ENCODE measurements at regions not wholly inside any gene's neighbourhood (a gene's known extent, or its start where the extent isn't known, plus 50 kb on each side); places are given as distances from the start of the nearest gene placed in this dataset.

DNA sequence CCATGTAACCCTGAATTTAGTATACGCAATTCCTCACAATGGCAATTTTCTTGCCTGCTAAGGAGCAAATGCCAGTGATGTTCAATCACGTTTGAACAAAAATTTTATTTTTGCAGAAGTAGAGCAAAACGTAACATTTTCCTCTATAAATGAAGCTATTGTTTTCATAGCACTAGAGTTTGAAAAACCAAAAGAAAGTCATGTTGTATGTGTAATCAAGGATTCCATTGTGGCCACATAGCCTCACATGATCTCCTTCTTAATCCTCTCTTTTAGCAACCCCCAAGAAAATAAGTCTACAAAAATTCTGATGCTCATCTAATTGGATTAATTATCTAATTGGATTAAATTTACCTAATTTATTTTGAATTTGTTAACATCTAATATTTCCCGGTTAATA is 1217.4 kb upstream of the FLRT2 start:
- intact Hi-C loops (cut with micrococcal nuclease), result no loop called here
- no peak overlapping the region for H3K27ac Mint-ChIP-seq

DNA sequence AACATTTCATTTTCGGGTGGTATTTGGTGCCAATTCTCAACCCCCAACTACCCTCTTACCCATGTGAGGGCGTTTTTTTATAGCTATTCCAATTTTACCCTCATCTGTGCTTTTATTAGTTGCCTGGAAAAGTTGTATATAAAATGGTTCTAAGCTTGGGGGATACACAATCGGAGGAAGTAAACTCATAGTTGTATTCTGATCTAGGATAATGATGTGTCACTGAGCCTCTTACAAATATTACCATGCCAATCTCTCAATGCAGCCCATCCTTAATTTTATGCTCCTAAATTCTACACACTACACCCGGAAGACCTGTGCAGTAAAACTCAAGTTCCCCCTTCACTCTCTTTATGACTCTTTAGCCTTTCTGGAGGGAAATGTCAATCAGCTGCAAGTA is 1206.5 kb upstream of the FLRT2 start:
- intact Hi-C loops (cut with micrococcal nuclease), result no loop called here
- TF ChIP-seq, protein P1, sequence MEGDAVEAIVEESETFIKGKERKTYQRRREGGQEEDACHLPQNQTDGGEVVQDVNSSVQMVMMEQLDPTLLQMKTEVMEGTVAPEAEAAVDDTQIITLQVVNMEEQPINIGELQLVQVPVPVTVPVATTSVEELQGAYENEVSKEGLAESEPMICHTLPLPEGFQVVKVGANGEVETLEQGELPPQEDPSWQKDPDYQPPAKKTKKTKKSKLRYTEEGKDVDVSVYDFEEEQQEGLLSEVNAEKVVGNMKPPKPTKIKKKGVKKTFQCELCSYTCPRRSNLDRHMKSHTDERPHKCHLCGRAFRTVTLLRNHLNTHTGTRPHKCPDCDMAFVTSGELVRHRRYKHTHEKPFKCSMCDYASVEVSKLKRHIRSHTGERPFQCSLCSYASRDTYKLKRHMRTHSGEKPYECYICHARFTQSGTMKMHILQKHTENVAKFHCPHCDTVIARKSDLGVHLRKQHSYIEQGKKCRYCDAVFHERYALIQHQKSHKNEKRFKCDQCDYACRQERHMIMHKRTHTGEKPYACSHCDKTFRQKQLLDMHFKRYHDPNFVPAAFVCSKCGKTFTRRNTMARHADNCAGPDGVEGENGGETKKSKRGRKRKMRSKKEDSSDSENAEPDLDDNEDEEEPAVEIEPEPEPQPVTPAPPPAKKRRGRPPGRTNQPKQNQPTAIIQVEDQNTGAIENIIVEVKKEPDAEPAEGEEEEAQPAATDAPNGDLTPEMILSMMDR (IDR thresholded peaks at IDR 0.05), result no peak
- Histone ChIP-seq H3K36me3 (replicated peaks in 1 of 2; ENCODE audit: control insufficient read depth in 1 of 2, insufficient read depth in 2 of 2, low read length in 2 of 2) (no peaks in the 10 kb centered on the region), H3K27me3 (ENCODE audit: control insufficient read depth in 2 of 2, insufficient read depth in 2 of 2, low read length in 2 of 2) (no peaks in the 10 kb centered on the region), H3K4me2 (replicated peaks; ENCODE audit: extremely low read depth, low read length, poor library complexity, severe bottlenecking) (no peak overlapping the region), H3K9me3 (replicated peaks in 1 of 2; ENCODE audit: control insufficient read depth in 1 of 2, insufficient read depth in 1 of 2, low read length in 2 of 2) (peaks cover 0 to 3% of the 10 kb centered on the region in 2 donors), H3K27ac (ENCODE audit: low read depth in 1 of 2, low read length in 2 of 2) (no peak overlapping the region), H3K79me2 (ENCODE audit: insufficient read depth, low read length) (no peaks in the 10 kb centered on the region), H4K20me1 (ENCODE audit: insufficient read depth, low read length) (no peaks in the 10 kb centered on the region), H3K4me1 (ENCODE audit: control insufficient read depth in 1 of 2, insufficient read depth in 2 of 2, low read length in 2 of 2) (no peaks in the 10 kb centered on the region), H3K9ac (ENCODE audit: insufficient read depth, low read length, poor library complexity, severe bottlenecking) (no peak overlapping the region), H3K4me3 (replicated peaks in 1 of 3; ENCODE audit: low read depth in 2 of 3, low read length in 3 of 3) (no peak overlapping the region), H2AFZ (ENCODE audit: insufficient read depth, low read depth, low read length, poor library complexity, severe bottlenecking) (no peak overlapping the region)
- Mint-ChIP-seq H3K27me3 (ENCODE audit: low read depth in 3 of 3) (peaks cover 0 to 1% (median 0%) of the 10 kb centered on the region in 3 donors), H3K36me3 (no peaks in the 10 kb centered on the region), H3K4me3 (no peak overlapping the region), H3K4me1 (no peaks in the 10 kb centered on the region), H3K9me3 (peaks cover 0 to 7% (median 3%) of the 10 kb centered on the region in 7 donors), H3K27ac (no peak overlapping the region)
- no CpG with 5 or more reads among the region's 4 CpGs for WGBS (ENCODE audit: insufficient coverage)
- no peak for DNase-seq

More for the DNA sequence above, 1217.4 kb upstream of the FLRT2 start:
- H3K4me1 ChIP-seq (ENCODE audit: control insufficient read depth in 1 of 2, insufficient read depth in 2 of 2, low read length in 2 of 2), result no peaks in the 10 kb centered on the region
- no peaks in the 10 kb centered on the region for H3K79me2 ChIP-seq (ENCODE audit: insufficient read depth, low read length)
- H3K9ac ChIP-seq (ENCODE audit: insufficient read depth, low read length, poor library complexity, severe bottlenecking), result no peak overlapping the region
- no peak overlapping the region for H3K4me3 ChIP-seq (replicated peaks in 1 of 3; ENCODE audit: low read depth in 2 of 3, low read length in 3 of 3)
- no peak overlapping the region for H2AFZ ChIP-seq (ENCODE audit: insufficient read depth, low read depth, low read length, poor library complexity, severe bottlenecking)
- TF ChIP-seq, protein P1 (IDR thresholded peaks at IDR 0.05), result no peak
- H3K4me3 Mint-ChIP-seq, result no peak overlapping the region
- peaks cover 0 to 13% (median 7%) of the 10 kb centered on the region in 7 donors for H3K9me3 Mint-ChIP-seq
- H3K27me3 ChIP-seq (ENCODE audit: control insufficient read depth in 2 of 2, insufficient read depth in 2 of 2, low read length in 2 of 2), result no peaks in the 10 kb centered on the region
- no peak overlapping the region for H3K4me2 ChIP-seq (replicated peaks; ENCODE audit: extremely low read depth, low read length, poor library complexity, severe bottlenecking)
- H3K36me3 Mint-ChIP-seq, result no peaks in the 10 kb centered on the region
- H3K27me3 Mint-ChIP-seq (ENCODE audit: low read depth in 3 of 3), result peaks cover 0 to 1% (median 0%) of the 10 kb centered on the region in 3 donors
- no peak for DNase-seq
- H3K36me3 ChIP-seq (replicated peaks in 1 of 2; ENCODE audit: control insufficient read depth in 1 of 2, insufficient read depth in 2 of 2, low read length in 2 of 2), result no peaks in the 10 kb centered on the region
- no CpG with 5 or more reads among the region's 4 CpGs for WGBS (ENCODE audit: insufficient coverage)
- H3K4me1 Mint-ChIP-seq, result no peaks in the 10 kb centered on the region
- no peaks in the 10 kb centered on the region for H4K20me1 ChIP-seq (ENCODE audit: insufficient read depth, low read length)
- peaks cover 16 to 19% of the 10 kb centered on the region in 2 donors for H3K9me3 ChIP-seq (replicated peaks in 1 of 2; ENCODE audit: control insufficient read depth in 1 of 2, insufficient read depth in 1 of 2, low read length in 2 of 2)
- no peak overlapping the region for H3K27ac ChIP-seq (ENCODE audit: low read depth in 1 of 2, low read length in 2 of 2)

All from CD14-positive monocyte (primary cell).